Fibroblast of skin of abdomen (primary cell): ENCODE measurements at regions not wholly inside any gene's neighbourhood (a gene's known extent, or its start where the extent isn't known, plus 50 kb on each side); places are given as distances from the start of the nearest gene placed in this dataset.

Experiments
- DNase-seq: peaks from one replicate; pipeline ENCODE4 v3.0.0-alpha.2; 2013

GRCh38 chr11:104588970-104589369, 309.3 kb downstream of the CASP12 start:
- DNase-seq = no peak

GRCh38 chr11:104588446-104588845, 309.8 kb downstream of the CASP12 start:
- no peak for DNase-seq

- no peak for DNase-seq
Measured at GRCh38 chr11:104584823-104585222, 313.4 kb downstream of the CASP12 start.

GRCh38 chr11:104583857-104584256, 314.4 kb downstream of the CASP12 start:
- peak; percentile 54 for DNase-seq

GRCh38 chr11:104582431-104582830, 315.8 kb downstream of the CASP12 start:
- DNase-seq = no peak

DNA sequence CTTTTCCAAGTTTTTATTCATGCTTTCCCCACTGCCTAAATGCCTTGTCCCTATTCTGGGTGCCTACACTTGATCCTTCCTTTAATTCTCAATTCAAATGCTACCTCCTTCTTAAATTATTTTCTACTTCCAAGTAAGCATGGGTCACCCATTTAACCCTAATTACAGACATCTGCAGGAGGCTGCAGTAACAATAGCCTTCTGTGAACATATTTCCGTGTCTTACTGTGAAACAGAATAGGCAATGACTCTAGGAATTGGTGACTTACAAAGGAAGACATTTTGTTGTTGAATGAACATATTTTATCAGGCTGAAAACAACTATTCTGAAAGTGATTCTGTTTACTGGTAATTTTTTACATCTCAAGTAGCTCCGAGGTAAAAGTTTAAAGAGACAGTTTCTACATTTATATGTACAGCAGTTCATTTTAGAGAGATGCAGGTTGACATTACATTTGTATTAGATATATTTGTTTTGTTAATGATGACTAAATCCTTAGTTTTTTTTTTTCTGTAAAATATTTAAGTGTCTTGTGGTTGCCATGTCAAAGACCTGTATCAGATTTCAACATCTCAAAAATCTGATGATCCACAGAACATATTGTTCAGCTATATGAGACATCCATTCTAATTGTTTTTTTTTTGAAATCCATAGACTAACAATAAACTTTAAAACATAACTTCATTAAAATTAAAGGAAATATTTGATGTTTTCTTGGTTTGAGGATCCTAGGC, 316.8 kb downstream of the CASP12 start:
- peak; percentile 35 for DNase-seq

DNA sequence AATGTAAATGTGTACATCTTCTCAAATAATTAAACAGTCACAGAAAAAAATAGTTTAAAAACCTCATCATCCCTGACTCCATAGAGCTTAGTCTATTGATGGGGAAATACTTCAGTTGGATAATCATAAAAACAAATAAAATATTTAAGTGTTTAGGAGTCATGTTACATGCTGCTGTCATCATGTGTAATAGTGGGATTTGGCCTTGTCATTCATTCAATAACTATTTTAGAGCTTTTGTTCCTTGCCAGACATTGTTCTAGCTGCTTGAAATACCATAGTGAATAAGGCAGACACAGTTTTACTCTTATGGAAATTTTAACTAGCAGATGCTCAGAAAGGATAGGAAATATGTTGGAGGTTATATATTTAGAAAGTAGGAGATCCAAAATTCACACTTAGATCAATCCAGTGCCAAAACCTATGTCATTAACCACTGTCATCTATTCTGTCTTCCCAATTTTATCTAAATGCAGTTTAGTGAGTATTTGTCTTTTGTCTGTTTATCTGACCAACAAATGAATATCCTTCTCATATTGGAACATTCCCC, 324.7 kb downstream of the CASP12 start:
- peak; percentile 77 for DNase-seq

- no peak for DNase-seq
Measured at GRCh38 chr11:104572279-104572678, 326.0 kb downstream of the CASP12 start.

- peak; percentile 46 for DNase-seq
Measured at GRCh38 chr11:104570078-104570701, 328.1 kb downstream of the CASP12 start.

DNA sequence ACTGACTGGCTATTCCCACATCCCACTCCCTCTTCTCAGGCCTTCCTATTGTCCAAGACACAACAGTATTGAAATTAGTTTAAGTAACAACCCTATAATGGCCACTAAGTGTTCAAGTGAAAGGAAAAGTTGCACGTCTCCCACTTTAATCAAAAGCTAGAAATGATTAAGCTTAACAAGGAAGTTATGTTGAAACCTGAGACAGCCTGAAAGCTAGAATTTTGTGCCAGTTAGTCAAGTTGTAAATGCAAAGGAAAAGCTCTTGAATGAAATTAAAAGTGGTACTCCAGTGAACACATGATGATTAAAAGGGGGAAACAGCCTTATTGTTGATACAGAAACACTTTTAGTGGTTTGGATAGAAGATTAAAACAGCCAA, 332.7 kb downstream of the CASP12 start:
- DNase-seq = no peak

DNA sequence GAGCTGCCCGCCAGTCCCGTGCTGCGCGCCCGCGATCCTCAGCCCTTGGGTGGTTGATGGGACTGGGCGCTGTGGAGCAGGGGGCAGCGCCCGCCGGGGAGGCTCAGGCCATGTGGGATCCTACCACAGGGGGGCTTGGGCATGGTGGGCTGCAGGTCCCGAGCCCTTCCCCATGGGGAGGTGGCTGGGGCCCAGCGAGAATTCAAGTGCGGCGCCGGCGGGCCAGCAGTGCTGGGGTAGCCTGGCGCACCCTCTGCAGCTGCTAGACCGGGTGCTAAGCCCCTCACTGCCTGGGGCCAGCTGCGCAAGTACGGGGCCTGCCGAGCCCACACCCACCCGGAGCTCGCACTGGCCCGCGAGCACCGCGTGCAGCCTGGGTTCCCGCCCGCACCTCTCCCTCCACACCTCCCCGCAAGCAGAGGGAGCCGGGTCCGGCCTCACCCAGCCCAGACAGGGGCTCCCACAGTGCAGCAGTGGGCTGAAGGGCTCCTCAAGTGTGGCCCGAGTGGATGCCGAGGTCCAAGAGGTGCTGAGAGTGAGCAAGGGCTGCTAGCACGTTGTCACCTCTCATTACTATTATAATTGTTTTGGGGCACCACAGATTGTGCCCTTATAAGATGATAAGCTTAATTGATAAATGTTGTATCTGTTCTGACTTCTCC, 333.2 kb downstream of the CASP12 start:
- no peak for DNase-seq

GRCh38 chr11:104556606-104557301, 341.5 kb downstream of the CASP12 start:
- DNase-seq = no peak

DNA sequence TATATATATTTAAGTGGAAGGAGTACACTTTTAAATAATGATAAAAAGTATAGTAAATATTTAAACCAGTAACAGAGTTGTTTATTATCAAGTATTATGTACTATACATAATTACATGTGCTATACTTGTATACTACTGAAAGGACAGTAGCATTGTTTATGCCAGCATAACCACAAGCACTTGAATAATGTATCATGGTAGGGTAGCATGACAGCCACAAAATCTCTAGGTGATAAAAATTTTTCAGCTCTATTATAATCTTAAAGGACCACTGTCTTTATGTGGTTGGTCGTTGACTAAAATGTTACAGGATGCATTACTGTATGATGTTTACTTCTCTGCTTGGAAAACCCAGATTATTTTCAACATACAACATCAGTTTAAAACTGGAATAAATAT, 349.2 kb downstream of the CASP12 start:
- DNase-seq = no peak

DNA sequence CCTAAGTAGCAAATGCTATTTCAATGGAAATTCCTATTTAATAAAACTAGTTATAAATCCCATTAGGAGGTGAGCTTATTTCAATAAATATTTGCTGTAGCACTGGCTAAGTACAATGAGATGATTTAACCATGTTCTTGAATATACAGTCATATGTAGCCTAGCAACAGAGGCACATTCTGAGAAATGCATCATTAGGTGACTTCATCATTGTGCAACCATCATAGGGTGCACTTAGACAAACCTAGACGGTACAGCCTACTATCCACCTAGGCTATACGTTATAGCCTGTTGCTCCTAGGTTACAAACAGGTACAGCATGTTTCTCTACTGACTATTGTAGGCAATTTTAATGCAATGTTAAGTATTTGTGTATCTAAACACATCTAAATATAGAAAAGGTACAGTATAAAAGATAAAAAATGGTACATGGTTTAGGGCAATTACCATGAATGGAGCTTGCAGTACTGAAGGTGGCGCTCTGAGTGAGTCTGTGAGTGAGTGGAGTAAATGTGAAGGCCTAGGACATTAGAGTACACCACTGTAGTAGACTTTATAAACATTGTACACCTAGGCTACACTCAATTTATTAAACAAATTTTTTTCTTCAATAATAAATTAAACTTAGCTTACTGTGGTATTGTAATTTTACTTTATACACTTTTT, 350.1 kb downstream of the CASP12 start:
- no peak for DNase-seq

DNA sequence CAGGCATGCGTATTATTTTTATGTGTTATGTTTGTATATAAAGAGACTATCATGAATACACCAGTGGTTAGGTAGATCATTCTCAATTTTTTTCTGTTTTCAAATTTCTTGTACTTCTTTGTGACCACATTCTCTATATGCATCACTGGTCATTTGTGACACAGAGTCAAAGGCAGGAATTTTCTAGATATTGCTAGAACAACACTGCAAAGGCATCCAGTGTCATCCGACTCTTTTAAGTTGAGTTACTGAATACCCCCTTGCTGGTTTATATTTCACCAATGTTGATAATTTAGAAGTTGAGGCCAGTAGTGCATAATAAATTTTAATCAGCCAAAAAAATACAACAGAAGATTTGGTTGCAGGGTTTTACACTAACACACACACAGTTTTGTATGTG, 351.8 kb downstream of the CASP12 start:
- DNase-seq = no peak

DNA sequence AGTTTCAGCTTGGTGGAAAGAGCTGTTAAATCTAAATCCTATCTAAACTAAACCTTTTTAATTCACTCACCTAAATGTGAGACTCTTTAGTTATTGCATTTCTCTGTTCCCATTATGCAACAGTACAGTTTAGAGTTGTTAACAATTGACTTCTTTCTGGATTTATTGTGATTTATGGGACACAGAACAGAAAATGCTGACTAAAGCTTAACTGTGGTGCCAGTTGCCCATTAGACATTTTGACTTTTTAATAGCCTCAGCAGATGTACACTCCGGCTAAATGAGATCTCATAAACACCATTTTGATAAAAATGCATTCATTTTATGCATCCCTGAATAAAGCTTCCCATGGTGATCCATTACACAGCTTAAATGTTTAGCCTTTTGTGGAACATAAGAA, 356.6 kb downstream of the CASP12 start:
- DNase-seq = no peak

DNA sequence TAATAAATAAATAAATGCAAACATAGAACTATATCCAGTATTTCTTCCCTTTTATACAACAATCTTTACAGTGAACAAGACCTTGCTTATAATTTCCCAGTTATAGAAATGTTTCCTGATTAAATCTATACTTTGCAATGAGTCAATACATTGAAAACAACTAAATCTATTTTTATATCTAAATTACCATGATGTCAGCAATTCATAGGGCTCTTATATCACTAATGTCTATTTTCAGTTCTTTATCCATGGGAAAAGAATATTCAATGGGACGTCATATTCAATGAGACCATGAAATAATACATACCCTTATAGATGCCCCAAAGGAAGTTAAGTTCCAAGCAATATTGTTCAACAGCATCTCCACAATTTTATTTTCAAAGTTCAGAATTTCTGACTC, 359.9 kb downstream of the CASP12 start:
- no peak for DNase-seq

GRCh38 chr11:104534278-104534677, 364.0 kb downstream of the CASP12 start:
- DNase-seq = peak; percentile 19

DNA sequence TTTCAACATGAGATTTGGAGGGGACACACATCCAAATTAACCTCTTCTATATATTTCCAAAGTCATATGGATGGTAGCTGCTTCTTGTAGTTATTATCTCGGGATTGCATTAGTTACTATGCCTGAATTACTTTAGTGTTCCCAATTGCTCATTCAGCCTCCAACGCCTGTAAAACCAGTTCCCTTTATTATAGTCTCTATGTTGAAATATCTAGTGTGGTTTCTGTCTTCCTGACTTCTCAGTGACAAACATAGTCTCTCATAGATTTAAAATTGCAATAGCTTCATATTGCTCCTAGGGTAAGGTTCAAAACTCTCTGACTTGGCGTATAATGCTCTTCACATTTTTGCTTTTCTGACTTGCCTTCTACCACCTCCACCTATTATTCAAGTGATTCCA, 366.4 kb downstream of the CASP12 start:
- no peak for DNase-seq

GRCh38 chr11:104531075-104531474, 367.1 kb upstream of the PDGFD start:
- DNase-seq = no peak

DNA sequence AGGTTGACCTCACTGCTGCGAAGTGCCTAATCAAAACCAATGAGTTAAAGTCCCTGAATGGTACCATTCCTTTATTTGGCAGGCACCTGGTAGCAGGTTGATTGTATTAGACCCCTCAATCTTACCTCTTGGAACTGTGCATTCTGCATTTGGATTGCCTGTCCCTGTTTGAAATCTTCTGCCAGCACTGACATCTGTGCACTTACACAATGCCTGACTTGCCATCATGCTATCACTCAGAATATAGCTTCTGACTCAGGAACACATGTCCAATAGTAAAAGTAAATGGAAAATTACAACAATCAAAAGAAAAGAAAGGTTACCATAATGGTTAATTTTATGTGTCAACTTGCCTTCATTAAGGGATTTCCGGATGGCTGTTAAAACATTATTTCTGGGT, 366.0 kb upstream of the PDGFD start:
- DNase-seq = no peak

- DNase-seq = peak; percentile 17
Measured at GRCh38 chr11:104529213-104529612, 365.3 kb upstream of the PDGFD start.

DNA sequence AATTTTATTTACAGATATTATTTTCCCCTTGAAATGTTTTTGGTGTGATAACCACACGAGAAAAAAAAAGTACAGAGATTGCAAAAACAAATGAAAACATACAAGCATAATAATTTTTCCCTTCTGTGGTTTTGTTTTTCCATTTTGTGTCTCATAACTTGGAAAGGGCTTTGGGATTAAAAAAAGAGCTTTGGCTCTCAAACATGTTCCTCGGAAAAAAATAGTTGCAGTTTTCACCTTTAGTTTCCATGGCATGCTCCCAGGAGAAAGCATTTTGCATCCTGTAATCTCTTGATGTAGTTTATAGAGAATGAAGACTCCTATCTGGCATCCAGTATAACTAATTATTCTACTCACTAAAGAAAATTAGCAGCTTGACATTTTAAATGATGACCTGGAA, 362.1 kb upstream of the PDGFD start:
- no peak for DNase-seq
